IPS DF 6.9 (cell line): ENCODE measurements at regions not wholly inside any gene's neighbourhood (a gene's known extent, or its start where the extent isn't known, plus 50 kb on each side); places are given as distances from the start of the nearest gene placed in this dataset.

Experiments used
- DNase-seq: peaks from one replicate; pipeline ENCODE4 v3.0.0-alpha.2; 2013; ENCODE audit warnings: low read depth, low spot score
- H3K27ac ChIP-seq: one replicate; pipeline ENCODE4 v1.5.1; 2013; ENCODE audit warnings: low read length, control low read depth
- H3K27me3 ChIP-seq: 2 replicates; pipeline ENCODE4 v1.6.1; 2013; ENCODE audit warnings: mild to moderate bottlenecking, low read length; ENCODE audit not compliant: control insufficient read depth, insufficient read depth
- H3K36me3 ChIP-seq: 2 replicates; pipeline ENCODE4 v1.6.1; 2013; ENCODE audit warnings: low read length; ENCODE audit not compliant: control insufficient read depth, insufficient read depth
- H3K4me1 ChIP-seq: 2 replicates; pipeline ENCODE4 v1.6.1; 2013; ENCODE audit warnings: low read length; ENCODE audit not compliant: control insufficient read depth, insufficient read depth
- H3K4me3 ChIP-seq: 2 replicates; pipeline ENCODE4 v1.5.1; 2013; ENCODE audit warnings: mild to moderate bottlenecking, low read length
- H3K9me3 ChIP-seq: 2 replicates; pipeline ENCODE4 v1.6.1; 2013; ENCODE audit warnings: low read length, inconsistent platforms; ENCODE audit not compliant: control insufficient read depth, insufficient read depth
- WGBS: extraction: QIAGEN DNeasy Blood & Tissue Kit; methylation state at CpG from one replicate; pipeline ENCODE4 v1.1.7; 2013; ENCODE audit warnings: mixed read lengths, missing lambda C conversion rate; ENCODE audit not compliant: insufficient read length, insufficient coverage; 5-methylcytosine and 5-hydroxymethylcytosine counted together

DNA sequence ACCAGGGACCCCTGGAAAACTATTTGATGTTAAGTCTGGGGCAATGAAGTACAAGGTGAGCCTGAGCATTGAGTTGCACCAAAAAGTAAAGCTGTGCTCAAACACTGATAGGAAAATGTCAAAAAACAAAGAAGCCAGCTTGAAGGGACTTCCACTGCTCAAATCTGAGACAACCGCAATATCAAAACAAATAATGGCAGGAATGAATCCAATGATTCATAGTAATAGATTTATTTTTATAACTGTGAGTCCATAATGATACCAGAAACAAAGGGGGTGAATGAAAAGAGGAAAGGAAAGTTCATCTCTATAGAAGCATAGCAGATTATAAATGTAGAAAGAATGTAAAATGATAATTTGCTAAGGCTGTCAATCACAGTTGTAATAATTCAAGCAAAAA is 237.3 kb upstream of the ZBTB20 start:
- Histone ChIP-seq H3K36me3 (no peaks in the 10 kb centered on the region), H3K27ac (no peak overlapping the region), H3K4me1 (0 out of 2 replicates have a peak, but pooled peaks cover 1% of the 10 kb centered on the region), H3K4me3 (no peak overlapping the region), H3K9me3 (no peaks in the 10 kb centered on the region), H3K27me3 (no peaks in the 10 kb centered on the region)
- DNase-seq: no peak
- no CpG with 5 or more reads among the region's 1 CpG for WGBS

DNA sequence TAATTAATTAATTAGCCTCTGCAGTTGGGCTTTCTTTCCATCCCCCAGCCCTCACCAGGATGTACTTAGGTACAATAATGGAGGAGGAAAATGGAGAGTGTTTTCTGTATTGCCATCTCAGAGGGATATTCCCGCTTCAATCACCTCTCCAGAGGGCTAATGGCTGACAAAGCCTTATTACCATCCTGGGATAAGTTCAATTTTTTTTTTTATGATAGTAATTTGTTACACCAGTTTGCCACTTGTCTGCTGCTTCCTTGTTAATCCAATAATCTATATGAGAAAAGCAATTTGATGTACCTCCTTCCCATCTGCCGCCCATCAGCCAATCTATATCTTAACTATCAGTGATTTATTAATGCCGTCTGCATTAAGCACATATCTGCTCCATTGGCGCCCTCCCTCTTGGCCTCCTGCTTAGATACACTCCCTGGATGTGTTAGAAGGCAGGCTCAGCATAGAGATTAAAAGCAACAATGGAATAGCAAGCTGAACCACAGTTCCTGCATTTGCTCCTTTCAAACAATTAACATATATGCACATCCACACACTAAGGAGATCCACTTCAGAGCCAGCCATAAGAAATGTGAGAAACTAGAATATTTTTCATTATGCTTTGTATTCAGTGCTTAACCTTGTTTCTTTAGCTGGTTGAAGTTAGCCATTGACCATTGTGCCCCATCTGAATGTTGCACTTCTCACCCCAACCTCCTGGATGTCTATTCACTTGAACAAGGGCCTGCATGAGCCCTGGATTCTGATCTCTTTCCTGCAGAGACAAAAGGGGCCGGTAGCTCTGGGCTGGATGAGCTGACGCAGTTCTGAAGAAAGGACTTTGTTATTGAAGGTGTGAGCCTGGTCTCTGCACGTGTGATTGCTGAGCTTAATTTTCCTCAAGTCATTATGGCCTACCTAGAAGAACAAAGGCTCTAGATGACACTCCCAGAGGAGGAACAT is 237.3 kb upstream of the GAP43 start:
- Histone ChIP-seq H3K27ac (no peak overlapping the region), H3K36me3 (no peaks in the 10 kb centered on the region), H3K4me1 (0 out of 2 replicates have a peak, but pooled peaks cover 1% of the 10 kb centered on the region), H3K27me3 (no peaks in the 10 kb centered on the region), H3K9me3 (no peaks in the 10 kb centered on the region), H3K4me3 (no peak overlapping the region)
- no peak for DNase-seq
- no CpG with 5 or more reads among the region's 7 CpGs for WGBS

DNA sequence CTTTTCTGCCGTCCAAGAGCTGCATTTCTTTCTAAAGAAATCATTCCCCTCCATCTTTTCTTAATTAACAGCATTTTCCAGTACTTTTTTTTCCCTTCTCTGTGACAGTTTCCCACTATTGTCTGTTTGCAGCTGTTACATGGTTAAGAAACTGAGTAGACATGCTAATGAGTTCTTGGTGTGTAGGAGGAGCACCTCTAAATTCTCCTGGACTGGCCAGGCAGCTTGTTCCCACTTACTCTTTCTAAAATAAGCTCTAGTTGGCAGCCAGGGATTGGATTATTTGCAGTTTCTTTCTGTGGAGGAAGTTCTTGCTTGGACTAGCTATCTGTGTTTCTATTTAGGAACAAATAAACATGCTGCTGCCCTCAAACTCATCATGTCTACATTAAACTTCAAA is 235.1 kb upstream of the GAP43 start:
- Histone ChIP-seq H3K27ac (no peak overlapping the region), H3K4me3 (no peak overlapping the region), H3K36me3 (no peaks in the 10 kb centered on the region), H3K27me3 (no peaks in the 10 kb centered on the region), H3K9me3 (no peaks in the 10 kb centered on the region), H3K4me1 (0 out of 2 replicates have a peak, but pooled peaks cover 1% of the 10 kb centered on the region)
- WGBS: no CpG with 5 or more reads among the region's 1 CpG
- DNase-seq: no peak

DNA sequence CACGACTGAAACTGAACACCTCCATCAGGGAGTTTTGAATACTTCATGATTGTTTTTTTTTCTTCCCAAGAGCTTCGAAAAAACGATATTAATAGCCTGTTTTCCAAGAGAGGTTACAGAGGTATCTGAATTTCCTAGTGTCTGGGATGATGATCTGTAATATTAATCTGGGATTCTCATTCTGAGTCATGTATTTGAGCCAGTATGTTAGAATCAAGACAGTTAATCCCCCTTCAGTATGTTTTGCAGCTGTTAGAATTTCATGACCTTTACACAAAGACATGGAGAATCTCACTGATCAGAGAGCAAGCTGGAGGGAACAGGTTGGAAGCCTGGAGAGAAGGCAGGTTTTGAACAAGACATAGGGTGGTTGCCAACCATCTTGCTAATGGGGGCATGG is 234.5 kb upstream of the GAP43 start:
- H3K27me3 ChIP-seq: no peaks in the 10 kb centered on the region
- H3K4me1 ChIP-seq: 0 out of 2 replicates have a peak, but pooled peaks cover 1% of the 10 kb centered on the region
- no peak overlapping the region for H3K27ac ChIP-seq
- WGBS: no CpG with 5 or more reads among the region's 3 CpGs
- H3K36me3 ChIP-seq: no peaks in the 10 kb centered on the region
- DNase-seq: no peak
- no peak overlapping the region for H3K4me3 ChIP-seq
- no peaks in the 10 kb centered on the region for H3K9me3 ChIP-seq

DNA sequence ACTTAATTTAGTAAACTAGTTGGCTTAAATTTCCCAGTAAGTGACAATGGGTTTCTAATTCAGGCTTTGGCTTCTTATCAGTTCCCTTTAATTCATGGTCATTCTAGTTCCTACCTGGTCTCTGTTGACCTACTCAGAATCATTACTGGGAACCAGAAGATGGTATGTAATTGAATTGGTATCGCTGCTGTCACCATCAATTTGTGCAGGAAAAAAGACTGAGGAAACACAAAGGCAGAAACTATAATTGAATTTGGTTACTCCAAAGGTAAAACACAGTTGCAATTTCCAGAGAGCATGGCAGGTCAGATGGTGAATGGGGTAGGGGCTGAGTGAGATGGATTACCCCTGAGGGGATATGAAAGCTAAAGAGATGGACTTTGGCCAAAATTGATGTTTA is 226.5 kb upstream of the GAP43 start:
- no CpG with 5 or more reads among the region's 1 CpG for WGBS
- Histone ChIP-seq H3K4me1 (no peaks in the 10 kb centered on the region; the same call in 1 of the 2 replicates), H3K27me3 (no peaks in the 10 kb centered on the region), H3K4me3 (no peak overlapping the region), H3K9me3 (no peaks in the 10 kb centered on the region), H3K36me3 (no peaks in the 10 kb centered on the region), H3K27ac (no peak overlapping the region)
- DNase-seq: no peak

DNA sequence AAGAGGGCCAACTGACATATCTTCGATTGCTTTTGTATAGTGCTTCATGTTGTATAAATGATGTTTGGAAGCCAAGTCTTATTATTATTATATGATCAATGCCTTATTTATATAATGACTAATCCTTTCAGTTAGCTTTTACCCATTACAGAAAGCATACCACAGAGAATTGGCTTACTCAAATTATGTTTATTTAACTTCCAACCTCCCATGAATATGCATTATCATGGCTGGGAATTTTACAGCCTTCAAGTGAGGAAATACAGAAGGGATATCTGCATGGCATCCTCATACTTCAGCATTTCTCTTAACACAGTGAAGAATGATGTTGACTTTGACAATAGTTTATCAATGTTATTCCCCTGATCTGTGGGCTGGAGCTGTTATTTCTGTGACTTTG is 225.9 kb upstream of the GAP43 start:
- H3K9me3 ChIP-seq: no peaks in the 10 kb centered on the region
- H3K27ac ChIP-seq: no peak overlapping the region
- WGBS: no CpG with 5 or more reads among the region's 1 CpG
- H3K36me3 ChIP-seq: no peaks in the 10 kb centered on the region
- H3K4me3 ChIP-seq: no peak overlapping the region
- no peaks in the 10 kb centered on the region for H3K27me3 ChIP-seq
- no peaks in the 10 kb centered on the region; the same call in 1 of the 2 replicates for H3K4me1 ChIP-seq
- DNase-seq: no peak

- Histone ChIP-seq H3K36me3 (no peaks in the 10 kb centered on the region), H3K27me3 (no peaks in the 10 kb centered on the region), H3K9me3 (no peaks in the 10 kb centered on the region), H3K27ac (no peak overlapping the region), H3K4me3 (no peak overlapping the region), H3K4me1 (no peaks in the 10 kb centered on the region; the same call in 1 of the 2 replicates)
- DNase-seq: no peak
- WGBS: no CpG with 5 or more reads among the region's 3 CpGs
Observed at GRCh38 chr3:115398506-115398905, 224.8 kb upstream of the GAP43 start.

GRCh38 chr3:115399750-115400149 is 223.6 kb upstream of the GAP43 start:
- no peaks in the 10 kb centered on the region for H3K27me3 ChIP-seq
- no peak for DNase-seq
- H3K9me3 ChIP-seq: no peaks in the 10 kb centered on the region
- no peaks in the 10 kb centered on the region for H3K36me3 ChIP-seq
- no peaks in the 10 kb centered on the region; the same call in 1 of the 2 replicates for H3K4me1 ChIP-seq
- no peak overlapping the region for H3K27ac ChIP-seq
- H3K4me3 ChIP-seq: no peak overlapping the region
- WGBS: no CpG with 5 or more reads among the region's 4 CpGs

DNA sequence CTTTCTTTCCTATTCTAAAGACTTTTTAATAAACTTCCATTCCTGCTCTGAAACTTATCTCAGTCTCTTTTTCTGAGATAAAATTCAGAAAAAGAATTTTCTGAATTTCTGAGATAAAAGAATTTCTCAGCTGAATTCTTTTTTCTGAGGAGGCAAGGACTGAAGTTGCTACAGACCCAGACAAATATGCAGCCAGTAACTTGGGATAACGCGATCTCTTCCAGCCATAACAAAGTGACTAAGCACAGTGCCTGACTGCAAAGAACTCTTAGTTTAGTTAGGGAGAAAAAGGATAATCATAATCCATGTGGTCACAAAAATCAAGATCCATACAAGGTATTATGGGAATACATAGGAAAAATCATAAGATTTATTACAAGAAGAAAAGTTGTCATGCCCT is 222.0 kb upstream of the GAP43 start:
- no peak for DNase-seq
- no peaks in the 10 kb centered on the region for H3K9me3 ChIP-seq
- no peaks in the 10 kb centered on the region for H3K27me3 ChIP-seq
- H3K4me3 ChIP-seq: no peak overlapping the region
- WGBS: no CpG with 5 or more reads among the region's 2 CpGs
- no peaks in the 10 kb centered on the region for H3K36me3 ChIP-seq
- H3K4me1 ChIP-seq: peaks cover 3% of the 10 kb centered on the region; the same call in 1 of the 2 replicates
- H3K27ac ChIP-seq: no peak overlapping the region

GRCh38 chr3:115401851-115402501 is 221.3 kb upstream of the GAP43 start:
- Histone ChIP-seq H3K4me3 (no peak overlapping the region), H3K27ac (no peak overlapping the region), H3K36me3 (no peaks in the 10 kb centered on the region), H3K27me3 (no peaks in the 10 kb centered on the region), H3K9me3 (no peaks in the 10 kb centered on the region), H3K4me1 (peaks cover 3% of the 10 kb centered on the region; the same call in 1 of the 2 replicates)
- no peak for DNase-seq
- WGBS: no CpG with 5 or more reads among the region's 1 CpG
